ENCODE measurements at regions not wholly inside any gene's neighbourhood (a gene's known extent, or its start where the extent isn't known, plus 50 kb on each side); places are given as distances from the start of the nearest gene placed in this dataset.

DNA sequence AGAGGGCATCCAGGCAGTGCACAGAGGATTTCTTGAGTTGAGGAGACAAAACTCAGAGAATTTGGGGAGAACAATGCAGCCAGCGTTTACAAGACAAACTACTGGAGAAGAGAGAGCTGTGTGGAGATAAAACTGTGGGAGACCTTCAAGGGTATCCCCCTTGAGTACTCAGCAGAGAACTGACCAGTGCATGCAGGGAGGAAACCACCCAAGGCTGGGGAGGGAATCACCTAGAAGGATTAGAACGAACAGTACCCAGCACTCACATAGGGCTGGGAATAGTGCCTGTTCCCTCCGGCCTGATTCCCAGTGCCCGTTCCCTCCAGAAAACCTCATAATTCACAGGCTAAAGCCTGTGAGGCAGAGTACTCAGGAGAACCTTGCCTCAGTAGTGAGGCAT is 61.9 kb upstream of the YPEL5 start:
- TF ChIP-seq, protein P1, sequence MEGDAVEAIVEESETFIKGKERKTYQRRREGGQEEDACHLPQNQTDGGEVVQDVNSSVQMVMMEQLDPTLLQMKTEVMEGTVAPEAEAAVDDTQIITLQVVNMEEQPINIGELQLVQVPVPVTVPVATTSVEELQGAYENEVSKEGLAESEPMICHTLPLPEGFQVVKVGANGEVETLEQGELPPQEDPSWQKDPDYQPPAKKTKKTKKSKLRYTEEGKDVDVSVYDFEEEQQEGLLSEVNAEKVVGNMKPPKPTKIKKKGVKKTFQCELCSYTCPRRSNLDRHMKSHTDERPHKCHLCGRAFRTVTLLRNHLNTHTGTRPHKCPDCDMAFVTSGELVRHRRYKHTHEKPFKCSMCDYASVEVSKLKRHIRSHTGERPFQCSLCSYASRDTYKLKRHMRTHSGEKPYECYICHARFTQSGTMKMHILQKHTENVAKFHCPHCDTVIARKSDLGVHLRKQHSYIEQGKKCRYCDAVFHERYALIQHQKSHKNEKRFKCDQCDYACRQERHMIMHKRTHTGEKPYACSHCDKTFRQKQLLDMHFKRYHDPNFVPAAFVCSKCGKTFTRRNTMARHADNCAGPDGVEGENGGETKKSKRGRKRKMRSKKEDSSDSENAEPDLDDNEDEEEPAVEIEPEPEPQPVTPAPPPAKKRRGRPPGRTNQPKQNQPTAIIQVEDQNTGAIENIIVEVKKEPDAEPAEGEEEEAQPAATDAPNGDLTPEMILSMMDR (IDR thresholded peaks at IDR 0.05) = no peak
- TF ChIP-seq EP300 (IDR thresholded peaks at IDR 0.05) = no peak
- TF ChIP-seq POLR2A (IDR thresholded peaks at IDR 0.05; ENCODE audit: low read depth) = no peak

Measured in esophagus muscularis mucosa (tissue), 4 donors.